ENCODE measurements at regions not wholly inside any gene's neighbourhood (a gene's known extent, or its start where the extent isn't known, plus 50 kb on each side); places are given as distances from the start of the nearest gene placed in this dataset.

- no peak for DNase-seq (ENCODE audit: insufficient read length, low spot score)
- TF ChIP-seq CTCF (IDR thresholded peaks at IDR 0.05; ENCODE audit: insufficient read depth, missing control alignments): no peak
- FAIRE-seq: peak; percentile 32
Measured at GRCh38 chr1:244920911-244921761, 56.8 kb upstream of the HNRNPU start.

- DNase-seq (ENCODE audit: insufficient read length, low spot score): no peak
- FAIRE-seq: peak; percentile 86
- no peak for TF ChIP-seq CTCF (IDR thresholded peaks at IDR 0.05; ENCODE audit: insufficient read depth, missing control alignments)
Measured at GRCh38 chr1:244919320-244920282, 55.3 kb upstream of the HNRNPU start.

GRCh38 chr1:244918421-244919319 lies 54.3 kb upstream of the HNRNPU start:
- FAIRE-seq (peak; percentile 46), DNase-seq (ENCODE audit: insufficient read length, low spot score) (peak; percentile 60)
- no peak for TF ChIP-seq CTCF (IDR thresholded peaks at IDR 0.05; ENCODE audit: insufficient read depth, missing control alignments)

GRCh38 chr1:244917073-244917670 lies 52.8 kb upstream of the HNRNPU start:
- no peak for DNase-seq (ENCODE audit: insufficient read length, low spot score)
- no peak for TF ChIP-seq CTCF (IDR thresholded peaks at IDR 0.05; ENCODE audit: insufficient read depth, missing control alignments)
- FAIRE-seq: peak; percentile 29

- no peak for DNase-seq (ENCODE audit: insufficient read length, low spot score)
- TF ChIP-seq CTCF (IDR thresholded peaks at IDR 0.05; ENCODE audit: insufficient read depth, missing control alignments): no peak
- FAIRE-seq: no peak
Measured at GRCh38 chr1:244915736-244916135, 51.4 kb upstream of the HNRNPU start.

- no peak for FAIRE-seq
- no peak for TF ChIP-seq CTCF (IDR thresholded peaks at IDR 0.05; ENCODE audit: insufficient read depth, missing control alignments)
- no peak for DNase-seq (ENCODE audit: insufficient read length, low spot score)
Measured at GRCh38 chr1:244914761-244915160, 50.4 kb upstream of the HNRNPU start.
